Ishikawa (cell line): ENCODE measurements at regions not wholly inside any gene's neighbourhood (a gene's known extent, or its start where the extent isn't known, plus 50 kb on each side); places are given as distances from the start of the nearest gene placed in this dataset.

Experiments used
- CEBPB ChIP-seq: IDR thresholded peaks from 2 replicates; pipeline ENCODE4 v1.6.1; 2012
- CREB1 ChIP-seq: IDR thresholded peaks from 2 replicates; pipeline ENCODE4 v1.6.1; 2012; ENCODE audit warnings: low read depth
- EGR1 ChIP-seq: IDR thresholded peaks from 2 replicates; pipeline ENCODE4 v1.6.1; 2012
- EP300 ChIP-seq: IDR thresholded peaks from 2 replicates; pipeline ENCODE4 v1.6.1; 2012; ENCODE audit warnings: borderline replicate concordance
- FOXM1 ChIP-seq: IDR thresholded peaks from 2 replicates; pipeline ENCODE4 v1.6.1; 2012; ENCODE audit warnings: low read depth, borderline replicate concordance
- MAX ChIP-seq: IDR thresholded peaks from 2 replicates; pipeline ENCODE4 v1.6.1; 2012
- NFIC ChIP-seq: IDR thresholded peaks from 2 replicates; pipeline ENCODE4 v1.6.1; 2012
- TAF1 ChIP-seq: IDR thresholded peaks from 2 replicates; pipeline ENCODE4 v1.6.1; 2012; ENCODE audit warnings: low read depth, mild to moderate bottlenecking
- TCF12 ChIP-seq: IDR thresholded peaks from 2 replicates; pipeline ENCODE4 v1.6.1; 2012; ENCODE audit warnings: low read depth
- ZBTB7A ChIP-seq: IDR thresholded peaks from 2 replicates; pipeline ENCODE4 v1.6.1; 2012; ENCODE audit warnings: low read depth

DNA sequence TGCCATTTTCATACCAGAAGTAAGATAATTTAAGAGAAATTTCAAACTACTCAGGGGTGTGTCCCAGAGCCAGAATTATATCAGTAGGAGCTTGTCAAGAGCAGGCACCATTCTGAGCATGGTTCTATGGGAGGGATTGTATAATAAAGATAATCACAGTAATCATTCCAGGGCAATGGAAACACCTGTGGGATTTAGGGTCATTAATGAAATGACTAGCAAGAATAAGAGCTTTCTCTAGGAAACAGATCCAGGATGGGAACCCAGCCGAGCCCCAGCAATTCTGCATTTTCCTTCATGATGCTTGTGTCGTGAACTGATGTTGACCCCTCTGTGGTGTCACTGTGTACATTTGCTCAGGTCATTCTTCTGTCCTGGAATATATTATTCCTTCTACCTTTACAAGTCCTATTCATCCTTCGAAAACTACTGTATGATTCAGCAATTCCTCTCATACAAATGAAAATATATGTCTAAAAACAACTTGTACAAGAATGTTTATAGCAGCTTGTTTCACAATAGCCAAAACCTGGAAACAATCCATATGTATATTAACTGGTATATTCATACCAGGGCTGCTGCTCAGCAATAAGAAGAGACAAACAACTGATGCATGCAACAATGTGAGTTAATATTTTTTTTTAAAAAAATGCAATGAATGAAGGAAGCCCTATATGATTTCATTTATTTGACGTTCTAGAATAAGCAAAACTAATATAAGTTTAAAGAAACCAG is 687.8 kb upstream of the KLHL29 start:
- TF ChIP-seq CEBPB (no peak), CREB1 (no peak), TCF12 (no peak), TAF1 (no peak), EP300 (no peak), FOXM1 (no peak), MAX (no peak), NFIC (no peak), ZBTB7A (no peak), EGR1 (no peak)
